NCI-H2107 treated with DMSO at 0.1 percent for 48 hours (cell line): ENCODE measurements at regions not wholly inside any gene's neighbourhood (a gene's known extent, or its start where the extent isn't known, plus 50 kb on each side); places are given as distances from the start of the nearest gene placed in this dataset.

ENCODE experiments used
- DNase-seq: peaks from one replicate; lab custom pipeline; 2025; ENCODE audit not compliant: unreplicated experiment; lab: John Stamatoyannopoulos, UW

GRCh38 chr6:2542101-2542857 lies 208.4 kb downstream of the MYLK4 start:
- no peak for DNase-seq

GRCh38 chr6:2536451-2536850 lies 214.3 kb downstream of the MYLK4 start:
- DNase-seq: no peak

GRCh38 chr6:2535506-2535905 lies 215.2 kb downstream of the MYLK4 start:
- DNase-seq: no peak

GRCh38 chr6:2534406-2535042 lies 216.2 kb downstream of the MYLK4 start:
- DNase-seq: no peak

GRCh38 chr6:2531426-2532215 lies 219.1 kb downstream of the MYLK4 start:
- DNase-seq: no peak

- no peak for DNase-seq
Observed at GRCh38 chr6:2529211-2529719, 221.5 kb downstream of the MYLK4 start.

GRCh38 chr6:2528156-2528555 lies 222.6 kb downstream of the MYLK4 start:
- no peak for DNase-seq

- DNase-seq: no peak
Observed at GRCh38 chr6:2526766-2527165, 224.0 kb downstream of the MYLK4 start.

- DNase-seq: no peak
Observed at GRCh38 chr6:2524090-2524489, 226.6 kb downstream of the MYLK4 start.

GRCh38 chr6:2523061-2523460 lies 227.7 kb downstream of the MYLK4 start:
- no peak for DNase-seq

- DNase-seq: no peak
Observed at GRCh38 chr6:2522521-2522920, 228.2 kb downstream of the MYLK4 start.

- DNase-seq: no peak
Observed at GRCh38 chr6:2517855-2518473, 232.8 kb downstream of the MYLK4 start.

GRCh38 chr6:2517401-2517800 lies 233.3 kb downstream of the MYLK4 start:
- no peak for DNase-seq

- no peak for DNase-seq
Observed at GRCh38 chr6:2516059-2516458, 234.7 kb downstream of the MYLK4 start.

- no peak for DNase-seq
Observed at GRCh38 chr6:2514965-2515543, 235.7 kb downstream of the MYLK4 start.

- no peak for DNase-seq
Observed at GRCh38 chr6:2512802-2513201, 237.9 kb downstream of the MYLK4 start.

- DNase-seq: no peak
Observed at GRCh38 chr6:2510316-2510715, 240.4 kb downstream of the MYLK4 start.

- no peak for DNase-seq
Observed at GRCh38 chr6:2509711-2510110, 241.0 kb downstream of the MYLK4 start.

- DNase-seq: no peak
Observed at GRCh38 chr6:2508071-2508470, 242.7 kb downstream of the MYLK4 start.

- no peak for DNase-seq
Observed at GRCh38 chr6:2507521-2508037, 243.1 kb downstream of the MYLK4 start.

GRCh38 chr6:2507016-2507415 lies 243.7 kb downstream of the MYLK4 start:
- no peak for DNase-seq
